ENCODE measurements at regions not wholly inside any gene's neighbourhood (a gene's known extent, or its start where the extent isn't known, plus 50 kb on each side); places are given as distances from the start of the nearest gene placed in this dataset.

GRCh38 chr11:10386361-10386760, 68.7 kb upstream of the AMPD3 start:
- TF ChIP-seq POLR2A (IDR thresholded peaks at IDR 0.05) (no peak), POLR2AphosphoS5 (IDR thresholded peaks at IDR 0.05) (no peak), EP300 (IDR thresholded peaks at IDR 0.05) (no peak)
- TF ChIP-seq, protein P1, sequence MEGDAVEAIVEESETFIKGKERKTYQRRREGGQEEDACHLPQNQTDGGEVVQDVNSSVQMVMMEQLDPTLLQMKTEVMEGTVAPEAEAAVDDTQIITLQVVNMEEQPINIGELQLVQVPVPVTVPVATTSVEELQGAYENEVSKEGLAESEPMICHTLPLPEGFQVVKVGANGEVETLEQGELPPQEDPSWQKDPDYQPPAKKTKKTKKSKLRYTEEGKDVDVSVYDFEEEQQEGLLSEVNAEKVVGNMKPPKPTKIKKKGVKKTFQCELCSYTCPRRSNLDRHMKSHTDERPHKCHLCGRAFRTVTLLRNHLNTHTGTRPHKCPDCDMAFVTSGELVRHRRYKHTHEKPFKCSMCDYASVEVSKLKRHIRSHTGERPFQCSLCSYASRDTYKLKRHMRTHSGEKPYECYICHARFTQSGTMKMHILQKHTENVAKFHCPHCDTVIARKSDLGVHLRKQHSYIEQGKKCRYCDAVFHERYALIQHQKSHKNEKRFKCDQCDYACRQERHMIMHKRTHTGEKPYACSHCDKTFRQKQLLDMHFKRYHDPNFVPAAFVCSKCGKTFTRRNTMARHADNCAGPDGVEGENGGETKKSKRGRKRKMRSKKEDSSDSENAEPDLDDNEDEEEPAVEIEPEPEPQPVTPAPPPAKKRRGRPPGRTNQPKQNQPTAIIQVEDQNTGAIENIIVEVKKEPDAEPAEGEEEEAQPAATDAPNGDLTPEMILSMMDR (IDR thresholded peaks at IDR 0.05) = no peak
- Histone ChIP-seq H3K4me3 (no peak overlapping the region), H3K36me3 (no peaks in the 10 kb centered on the region), H3K4me1 (peaks cover 41% of the 10 kb centered on the region), H3K27me3 (no peaks in the 10 kb centered on the region), H3K9me3 (no peaks in the 10 kb centered on the region), H3K27ac (peak overlapping the region; percentile 75)
- DNase-seq (ENCODE audit: low spot score in 2 of 2) = no peak
- WGBS = 58% methylated on average over 5 of the region's 5 CpGs

DNA sequence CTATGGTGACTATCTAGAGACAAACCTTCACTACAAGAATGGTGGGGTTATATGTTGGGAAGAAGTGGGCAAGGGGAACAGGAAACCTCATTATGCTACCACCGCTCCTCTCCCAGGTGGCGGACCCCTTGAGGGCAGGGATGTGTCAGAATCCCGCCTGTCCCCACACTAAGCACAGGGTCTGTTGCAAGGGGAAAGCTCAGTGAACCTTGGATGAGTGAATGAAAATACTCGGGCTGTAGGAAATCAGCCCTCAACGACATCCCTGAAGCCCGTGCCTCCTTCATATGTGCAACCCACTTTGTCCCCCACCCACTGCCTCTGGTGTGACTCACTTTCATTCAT, 68.2 kb upstream of the AMPD3 start:
- H3K4me3 ChIP-seq = no peak overlapping the region
- no peaks in the 10 kb centered on the region for H3K36me3 ChIP-seq
- 87% methylated on average over 4 of the region's 6 CpGs for WGBS
- DNase-seq (ENCODE audit: low spot score in 2 of 2) = peak in 1 of 2 donors; percentile 79
- peaks cover 37% of the 10 kb centered on the region for H3K4me1 ChIP-seq
- no peaks in the 10 kb centered on the region for H3K9me3 ChIP-seq
- TF ChIP-seq POLR2A (IDR thresholded peaks at IDR 0.05) (no peak), EP300 (IDR thresholded peaks at IDR 0.05) (no peak), POLR2AphosphoS5 (IDR thresholded peaks at IDR 0.05) (no peak)
- TF ChIP-seq, protein P1 (IDR thresholded peaks at IDR 0.05) = no peak
- peak overlapping the region; percentile 75 for H3K27ac ChIP-seq
- no peaks in the 10 kb centered on the region for H3K27me3 ChIP-seq

DNA sequence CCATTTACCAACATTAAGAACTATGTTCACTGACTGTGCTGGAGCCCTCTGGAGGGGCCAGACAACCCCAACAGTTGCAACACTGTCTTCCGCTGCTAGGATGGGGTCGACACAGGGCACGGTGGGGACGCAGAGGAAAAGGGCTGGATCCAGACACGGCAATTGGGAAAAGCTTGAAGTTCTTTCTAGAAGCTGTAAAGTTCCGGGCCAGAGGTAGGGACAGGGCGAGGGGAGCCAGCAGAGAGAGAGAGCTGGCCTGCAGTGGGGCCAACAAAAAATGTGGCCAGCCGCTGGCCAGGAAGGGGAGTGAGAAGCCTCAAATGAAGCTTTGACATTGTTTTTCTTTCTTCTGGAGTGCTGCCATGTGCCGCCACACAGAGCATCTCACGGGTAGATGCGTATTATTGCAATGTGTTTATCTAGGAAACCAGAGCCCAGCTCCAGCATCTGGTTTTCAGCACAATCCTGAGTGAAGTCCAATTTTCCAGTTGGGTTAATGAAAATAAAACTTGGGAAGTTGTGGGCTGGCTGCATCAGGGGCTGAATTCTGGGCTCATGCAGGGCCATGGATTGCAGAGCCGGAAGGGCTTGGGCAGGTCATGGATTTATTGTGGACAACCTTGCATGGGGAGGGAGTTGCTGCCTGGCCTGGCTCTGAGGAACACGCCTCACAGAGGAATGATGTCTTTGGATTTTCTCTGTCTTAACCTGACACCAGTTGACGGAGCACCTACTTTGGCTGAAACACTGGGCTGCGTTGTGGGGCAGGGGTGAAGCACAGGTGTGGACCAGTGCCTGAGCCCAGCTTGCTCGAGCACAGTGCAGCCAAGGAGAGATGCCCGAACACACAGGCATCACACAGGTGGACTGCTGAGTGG, 67.6 kb upstream of the AMPD3 start:
- 47% methylated on average over 17 of the region's 17 CpGs for WGBS
- Histone ChIP-seq H3K4me1 (peaks cover 35% of the 10 kb centered on the region), H3K4me3 (no peak overlapping the region), H3K9me3 (no peaks in the 10 kb centered on the region), H3K27ac (peak overlapping the region; percentile 75), H3K36me3 (no peaks in the 10 kb centered on the region), H3K27me3 (no peaks in the 10 kb centered on the region)
- peak; percentile 87 to 89 for DNase-seq (ENCODE audit: low spot score in 2 of 2)
- TF ChIP-seq EP300 (IDR thresholded peaks at IDR 0.05) = no peak
- TF ChIP-seq POLR2AphosphoS5 (IDR thresholded peaks at IDR 0.05) = peak in 2 of 3 donors; percentile 15 to 50
- no peak for TF ChIP-seq POLR2A (IDR thresholded peaks at IDR 0.05)
- TF ChIP-seq, protein P1 (IDR thresholded peaks at IDR 0.05) = no peak

GRCh38 chr11:10388101-10388500, 67.0 kb upstream of the AMPD3 start:
- WGBS = 42% methylated on average over 5 of the region's 5 CpGs
- H3K27me3 ChIP-seq = no peaks in the 10 kb centered on the region
- H3K4me3 ChIP-seq = no peak overlapping the region
- no peaks in the 10 kb centered on the region for H3K36me3 ChIP-seq
- TF ChIP-seq POLR2A (IDR thresholded peaks at IDR 0.05) (no peak), POLR2AphosphoS5 (IDR thresholded peaks at IDR 0.05) (no peak), EP300 (IDR thresholded peaks at IDR 0.05) (no peak)
- TF ChIP-seq, protein P1 (IDR thresholded peaks at IDR 0.05) = no peak
- DNase-seq (ENCODE audit: low spot score in 2 of 2) = no peak
- no peaks in the 10 kb centered on the region for H3K9me3 ChIP-seq
- H3K4me1 ChIP-seq = peaks cover 35% of the 10 kb centered on the region
- H3K27ac ChIP-seq = peak overlapping the region; percentile 75

- Histone ChIP-seq H3K27me3 (no peaks in the 10 kb centered on the region), H3K4me3 (no peak overlapping the region), H3K9me3 (no peaks in the 10 kb centered on the region), H3K36me3 (no peaks in the 10 kb centered on the region), H3K27ac (peak overlapping the region; percentile 75), H3K4me1 (peaks cover 35% of the 10 kb centered on the region)
- TF ChIP-seq POLR2A (IDR thresholded peaks at IDR 0.05) = no peak
- no peak for TF ChIP-seq POLR2AphosphoS5 (IDR thresholded peaks at IDR 0.05)
- TF ChIP-seq, protein P1 (IDR thresholded peaks at IDR 0.05) = no peak
- no peak for TF ChIP-seq EP300 (IDR thresholded peaks at IDR 0.05)
- DNase-seq (ENCODE audit: low spot score in 2 of 2) = peak in 1 of 2 donors; percentile 85
- 41% methylated on average over 5 of the region's 5 CpGs for WGBS
Measured at GRCh38 chr11:10388574-10388973, 66.5 kb upstream of the AMPD3 start.

All from suprapubic skin (tissue), 4 donors.